Breast epithelium (tissue), 4 donors: ENCODE measurements at regions not wholly inside any gene's neighbourhood (a gene's known extent, or its start where the extent isn't known, plus 50 kb on each side); places are given as distances from the start of the nearest gene placed in this dataset.

ENCODE experiments used
- DNase-seq, 2 donors: peaks; one replicate each; pipeline ENCODE4 v3.0.0-alpha.2; 2019; ENCODE audit warnings: low spot score in 2 of 2
- H3K27ac ChIP-seq, 2 donors: fragments of 200-600 bp; sonication (generic) in 1 of 2; one replicate each; pipeline ENCODE4 v1.5.1; 2016 to 2019; ENCODE audit warnings: mild to moderate bottlenecking in 1 of 2
- H3K27me3 ChIP-seq, 2 donors: fragments of 200-600 bp; sonication (generic) in 1 of 2; one replicate each; pipeline versions ENCODE4 v1.5.1 to v1.6.0; 2017 to 2019; ENCODE audit warnings: control low read depth in 1 of 2, mild to moderate bottlenecking in 1 of 2
- H3K36me3 ChIP-seq: fragments of 200-600 bp; one replicate; pipeline ENCODE4 v1.5.1; 2019
- H3K4me1 ChIP-seq, 2 donors: fragments of 200-600 bp; sonication (generic); one replicate each; pipeline ENCODE4 v1.5.1; 2016 to 2019; ENCODE audit warnings: control low read depth in 1 of 2
- H3K4me3 ChIP-seq, 3 donors: fragments of 200-600 bp; sonication (generic); 1 replicate in 2 of 3; 2 replicates in 1 of 3; pipeline ENCODE4 v1.5.1; 2016 to 2019; ENCODE audit warnings: mild to moderate bottlenecking in 3 of 3, moderate library complexity in 2 of 3
- H3K9me3 ChIP-seq, 2 donors: fragments of 200-600 bp; sonication (generic) in 1 of 2; one replicate each; pipeline ENCODE4 v1.5.1; 2016 to 2019; ENCODE audit warnings: control low read depth in 1 of 2
- CTCF ChIP-seq, 3 donors: fragments of 450-650 bp; IDR thresholded peaks; one replicate each; pipeline ENCODE4 v1.5.1; 2016 to 2017; ENCODE audit warnings: antibody characterized with exemption in 3 of 3, mild to moderate bottlenecking in 3 of 3, moderate library complexity in 3 of 3
- POLR2A ChIP-seq: fragments of 450-650 bp; IDR thresholded peaks from one replicate; pipeline ENCODE4 v1.6.1; 2016; ENCODE audit warnings: antibody characterized with exemption, mild to moderate bottlenecking, moderate library complexity
- POLR2AphosphoS5 ChIP-seq, 3 donors: sonication (generic); formaldehyde crosslinking; IDR thresholded peaks; one replicate each; pipeline ENCODE4 v1.6.1; 2017; ENCODE audit warnings: antibody characterized with exemption in 3 of 3
- intact Hi-C: fragments of 100-400 bp; cut with DNase I; formaldehyde crosslinking; loops from one replicate; pipeline ENCODE4 v1.15.1; 2023; ENCODE audit warnings: low total_unique reads

- DNase-seq = peak in 1 of 2 donors; percentile 35
- H3K27ac ChIP-seq = peak overlapping the region; percentile 34 to 64
- no peaks in the 10 kb centered on the region for H3K4me1 ChIP-seq
- no peaks in the 10 kb centered on the region for H3K36me3 ChIP-seq
- no peaks in the 10 kb centered on the region for H3K9me3 ChIP-seq
- intact Hi-C loops = no loop called here
- TF ChIP-seq POLR2AphosphoS5 (IDR thresholded peaks at IDR 0.05) (peak in 1 of 3 donors; percentile 12), POLR2A (no peak)
- no peak overlapping the region for H3K4me3 ChIP-seq
- H3K27me3 ChIP-seq = no peaks in the 10 kb centered on the region
These were observed 103.5 kb upstream of the OR5AK2 start for GRCh38 chr11:56885177-56885576.

GRCh38 chr11:56883371-56883987, 105.2 kb upstream of the OR5AK2 start:
- Histone ChIP-seq H3K4me3 (no peak overlapping the region), H3K9me3 (no peaks in the 10 kb centered on the region), H3K4me1 (no peaks in the 10 kb centered on the region), H3K36me3 (no peaks in the 10 kb centered on the region), H3K27ac (no peak overlapping the region), H3K27me3 (no peaks in the 10 kb centered on the region)
- intact Hi-C loops = no loop called here
- DNase-seq = no peak
- TF ChIP-seq POLR2A (no peak), CTCF (IDR thresholded peaks at IDR 0.05) (no peak), POLR2AphosphoS5 (IDR thresholded peaks at IDR 0.05) (no peak)

- no peaks in the 10 kb centered on the region for H3K4me1 ChIP-seq
- intact Hi-C loops = no loop called here
- DNase-seq = no peak
- no peaks in the 10 kb centered on the region for H3K9me3 ChIP-seq
- H3K36me3 ChIP-seq = no peaks in the 10 kb centered on the region
- peak overlapping the region in 1 of 2 donors; percentile 27 for H3K27ac ChIP-seq
- H3K4me3 ChIP-seq = no peak overlapping the region
- TF ChIP-seq POLR2A (no peak), CTCF (IDR thresholded peaks at IDR 0.05) (no peak), POLR2AphosphoS5 (IDR thresholded peaks at IDR 0.05) (no peak)
- no peaks in the 10 kb centered on the region for H3K27me3 ChIP-seq
These were observed 112.0 kb upstream of the OR5AK2 start for GRCh38 chr11:56876621-56877275.

- no peak overlapping the region for H3K27ac ChIP-seq
- H3K4me3 ChIP-seq = no peak overlapping the region
- H3K36me3 ChIP-seq = no peaks in the 10 kb centered on the region
- intact Hi-C loops = no loop called here
- DNase-seq = no peak
- no peaks in the 10 kb centered on the region for H3K27me3 ChIP-seq
- TF ChIP-seq POLR2A (no peak), CTCF (IDR thresholded peaks at IDR 0.05) (no peak), POLR2AphosphoS5 (IDR thresholded peaks at IDR 0.05) (no peak)
- H3K9me3 ChIP-seq = no peaks in the 10 kb centered on the region
- no peaks in the 10 kb centered on the region for H3K4me1 ChIP-seq
These were observed 106.7 kb upstream of the OR9G4 start for GRCh38 chr11:56855217-56855616.

- Histone ChIP-seq H3K4me3 (no peak overlapping the region), H3K36me3 (no peaks in the 10 kb centered on the region), H3K27ac (no peak overlapping the region), H3K27me3 (no peaks in the 10 kb centered on the region), H3K4me1 (no peaks in the 10 kb centered on the region), H3K9me3 (no peaks in the 10 kb centered on the region)
- TF ChIP-seq POLR2A = no peak
- DNase-seq = no peak
- intact Hi-C loops = no loop called here
These were observed 103.6 kb upstream of the OR9G4 start for GRCh38 chr11:56852131-56852530.

- Histone ChIP-seq H3K27me3 (no peaks in the 10 kb centered on the region), H3K27ac (no peak overlapping the region), H3K9me3 (no peaks in the 10 kb centered on the region), H3K36me3 (no peaks in the 10 kb centered on the region), H3K4me1 (no peaks in the 10 kb centered on the region), H3K4me3 (no peak overlapping the region)
- TF ChIP-seq POLR2AphosphoS5 (IDR thresholded peaks at IDR 0.05) (no peak), POLR2A (no peak), CTCF (IDR thresholded peaks at IDR 0.05) (no peak)
- no peak for DNase-seq
- intact Hi-C loops = loop anchor here (10.0 kb wide), 1 partner anchor 395 kb away; no protein-coding TSS in a partner anchor
These were observed 101.4 kb upstream of the OR9G4 start for GRCh38 chr11:56849852-56850251.
